Fibroblast of skin of abdomen (primary cell): ENCODE measurements at regions not wholly inside any gene's neighbourhood (a gene's known extent, or its start where the extent isn't known, plus 50 kb on each side); places are given as distances from the start of the nearest gene placed in this dataset.

Source experiments
- DNase-seq: peaks from one replicate; pipeline ENCODE4 v3.0.0-alpha.2; 2013

DNA sequence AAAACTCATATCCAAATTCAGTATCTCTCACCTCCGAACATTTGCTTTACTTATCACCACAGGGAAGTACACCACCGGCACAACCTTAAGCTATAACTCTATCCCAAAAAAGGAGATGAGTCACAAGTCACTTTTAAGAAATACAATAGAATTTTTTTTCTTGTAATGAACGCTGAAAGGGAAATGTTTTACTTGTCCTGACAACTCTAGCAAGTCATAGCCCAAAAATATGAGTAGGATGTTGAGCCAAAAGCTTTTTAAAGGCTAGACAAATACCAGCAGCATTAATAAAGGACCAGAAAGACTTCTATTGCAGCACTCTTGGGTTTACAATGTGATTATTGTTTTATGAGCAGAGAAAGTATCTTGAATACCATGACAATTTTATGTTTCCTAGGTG, 147.3 kb upstream of the FST start:
- peak; percentile 75 for DNase-seq

DNA sequence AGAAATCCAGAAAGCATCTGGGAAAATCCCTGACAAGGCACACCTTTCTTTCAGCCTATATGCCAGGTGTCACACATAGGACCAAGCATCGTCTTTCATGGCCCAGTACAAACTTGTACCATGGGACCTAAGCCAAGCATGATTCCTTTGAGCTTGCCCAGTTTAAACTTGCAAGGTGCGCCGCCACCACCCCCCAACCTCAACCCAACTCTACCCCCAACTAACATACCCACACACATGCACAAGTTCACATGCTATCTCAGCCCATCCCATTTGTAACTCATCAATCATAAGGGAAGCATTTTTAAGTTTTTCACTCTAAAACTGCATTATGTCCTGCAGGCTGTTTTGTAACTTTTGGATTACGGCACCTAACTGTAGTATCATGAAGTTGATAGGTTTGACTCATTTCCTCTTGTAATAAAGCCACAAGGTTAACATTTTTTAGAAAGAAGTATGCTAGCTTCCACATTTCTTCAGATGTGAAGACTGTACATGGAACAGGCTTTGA, 145.9 kb upstream of the FST start:
- peak; percentile 77 for DNase-seq

DNA sequence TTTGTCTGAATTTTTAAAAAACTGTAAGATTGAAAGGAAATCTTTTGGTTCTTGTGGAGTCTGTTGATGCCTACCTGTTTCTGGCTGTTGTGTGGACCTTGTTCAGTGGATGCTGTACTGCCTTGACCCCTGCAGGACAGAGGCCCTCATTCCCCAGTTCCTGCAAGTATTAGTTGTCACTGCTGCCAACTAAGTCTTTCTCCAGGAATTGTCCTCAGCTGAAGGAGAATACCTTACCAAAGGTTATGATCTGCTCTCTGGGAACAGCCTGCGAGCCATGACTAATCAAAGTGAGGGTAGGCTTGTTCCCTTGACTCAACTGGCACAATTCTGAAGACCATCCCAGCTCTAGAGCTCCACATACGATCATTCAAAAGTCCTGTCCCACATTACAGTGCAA, 145.3 kb upstream of the FST start:
- no peak for DNase-seq

DNA sequence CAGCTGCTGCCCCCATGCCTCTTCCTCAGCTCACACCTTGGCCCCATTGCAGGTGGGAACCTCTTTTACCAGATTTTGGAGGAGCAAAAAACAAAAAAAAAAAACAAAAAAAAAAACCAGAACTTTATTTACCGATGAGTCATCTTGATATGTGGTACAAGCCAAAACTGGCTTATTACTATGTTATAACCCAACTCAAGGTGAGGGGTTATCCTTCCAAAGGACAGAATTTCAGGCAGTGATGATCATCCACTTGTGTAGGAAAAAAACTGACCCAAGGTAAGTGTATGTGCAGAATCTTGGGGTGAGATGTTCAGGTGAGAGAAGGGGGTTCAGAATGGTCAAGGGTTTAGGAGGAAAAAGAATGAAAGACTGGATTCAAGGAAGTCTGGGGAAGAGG, 142.6 kb upstream of the FST start:
- no peak for DNase-seq

DNA sequence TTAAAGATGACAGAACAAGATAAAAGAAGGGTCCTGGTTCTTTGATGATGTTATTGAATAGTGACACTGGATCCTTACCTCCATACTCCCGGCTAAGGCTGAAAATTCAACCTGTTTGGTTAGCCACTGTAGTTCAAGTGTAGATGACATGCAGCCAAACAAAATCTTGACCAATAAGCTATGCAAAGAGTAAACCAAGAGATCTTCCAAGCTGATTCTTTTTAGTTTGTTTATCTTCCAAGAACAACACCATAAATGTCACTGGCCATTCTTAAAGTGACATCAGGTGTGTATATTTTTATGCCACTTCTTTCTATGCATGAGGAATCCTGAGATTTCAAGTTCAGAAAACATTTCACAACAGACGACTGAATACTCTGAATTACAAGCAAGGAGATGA, 141.5 kb upstream of the FST start:
- no peak for DNase-seq

DNA sequence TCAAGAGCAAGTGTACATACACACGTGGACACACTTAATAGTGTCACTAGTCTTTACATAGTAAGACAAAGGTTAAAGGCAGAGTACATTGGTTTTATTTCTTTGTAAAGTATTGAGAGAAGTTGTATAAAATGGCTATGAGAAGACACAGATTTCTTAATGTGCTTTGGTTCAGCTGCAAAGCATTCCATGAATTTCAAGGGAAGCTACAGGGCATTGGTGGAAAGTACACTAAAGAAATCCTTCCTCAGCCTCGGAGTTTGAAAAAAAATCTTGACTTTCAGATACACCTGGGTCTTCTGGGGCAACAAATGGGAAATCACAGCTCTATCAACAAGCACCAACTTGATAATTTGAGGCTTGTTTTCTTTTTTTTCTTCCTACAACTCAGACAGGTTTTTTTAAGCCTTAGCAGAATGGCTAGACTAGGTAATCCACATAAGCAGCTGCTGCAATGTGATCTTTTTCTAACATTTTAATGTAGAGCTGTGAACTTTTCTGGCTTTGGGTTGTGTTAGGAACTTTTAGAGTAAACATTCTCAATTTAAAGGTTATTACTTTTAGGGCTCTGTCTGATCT, 140.4 kb upstream of the FST start:
- DNase-seq, result no peak

DNA sequence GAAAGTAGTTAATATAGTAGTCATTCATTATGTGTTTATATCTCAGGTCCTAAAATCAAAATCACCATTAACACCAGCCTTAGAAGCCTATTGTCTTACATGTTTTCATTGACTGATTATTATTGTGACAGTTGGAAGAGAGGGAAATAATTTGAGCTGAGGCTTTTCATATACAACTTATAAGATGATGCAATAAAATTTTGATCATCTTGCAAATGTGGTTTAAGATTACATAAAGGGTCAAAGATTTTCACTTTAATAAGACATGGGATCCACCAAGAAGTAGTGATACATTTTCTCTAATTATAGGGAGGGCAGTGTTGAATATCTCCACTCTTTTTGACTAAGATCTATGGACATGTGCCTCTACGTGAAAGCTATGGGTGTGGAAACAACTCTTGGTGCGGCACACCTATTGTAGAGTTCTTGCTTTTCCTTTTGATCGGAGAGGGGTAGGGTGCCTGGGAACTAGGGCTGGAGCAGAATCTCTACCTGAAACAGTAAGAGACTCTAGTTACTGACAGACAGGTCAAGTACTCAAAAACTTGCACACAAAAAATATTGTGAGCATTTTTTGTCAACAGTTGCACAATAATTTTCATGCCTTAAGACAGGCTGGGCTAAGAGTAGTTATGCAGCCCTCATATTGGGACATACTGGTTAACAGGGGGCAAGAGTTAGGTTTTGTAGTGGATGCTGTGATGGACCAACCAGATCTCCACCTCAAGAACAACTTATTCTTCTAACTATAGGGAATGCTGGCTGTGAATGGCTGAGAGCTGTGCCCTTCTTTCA, 139.3 kb upstream of the FST start:
- DNase-seq, result no peak

DNA sequence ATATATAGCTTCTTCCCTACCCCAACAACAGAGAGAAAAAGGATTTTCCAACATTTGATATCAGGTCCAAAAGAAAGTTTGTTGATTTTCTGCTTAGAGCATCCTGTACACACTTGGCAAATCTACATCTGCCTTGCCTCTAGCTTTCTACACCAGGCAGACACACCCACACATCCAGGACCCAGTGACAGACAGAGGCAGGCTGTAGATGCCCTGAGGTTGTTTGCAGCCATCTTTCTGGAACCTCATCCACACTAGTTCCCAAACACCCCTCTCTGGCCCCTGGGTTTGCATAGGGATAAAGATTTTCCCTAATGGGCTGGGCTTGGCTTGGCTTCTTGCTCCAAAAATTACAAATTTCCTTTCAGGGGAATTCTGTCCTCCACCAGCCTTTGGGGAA, 138.2 kb upstream of the FST start:
- DNase-seq, result no peak

DNA sequence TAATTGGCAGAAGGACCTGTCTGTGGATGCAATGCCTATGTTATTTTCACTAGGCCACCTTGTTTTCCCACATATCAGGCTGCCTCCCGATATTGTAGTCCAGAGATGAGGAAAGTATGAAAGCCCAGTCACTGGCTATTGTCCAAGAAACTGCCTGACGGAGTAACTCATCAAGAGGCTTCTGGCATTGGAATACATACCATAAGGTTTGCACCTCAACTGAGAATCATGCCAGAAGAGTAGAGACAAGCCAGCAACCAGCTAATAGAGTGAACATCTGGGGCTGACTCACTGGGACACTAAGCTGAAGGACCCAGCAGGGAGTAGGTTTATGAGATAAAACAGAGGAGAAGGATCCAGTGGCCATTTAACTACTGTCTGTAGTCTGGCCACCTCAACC, 137.2 kb upstream of the FST start:
- peak; percentile 99 for DNase-seq

DNA sequence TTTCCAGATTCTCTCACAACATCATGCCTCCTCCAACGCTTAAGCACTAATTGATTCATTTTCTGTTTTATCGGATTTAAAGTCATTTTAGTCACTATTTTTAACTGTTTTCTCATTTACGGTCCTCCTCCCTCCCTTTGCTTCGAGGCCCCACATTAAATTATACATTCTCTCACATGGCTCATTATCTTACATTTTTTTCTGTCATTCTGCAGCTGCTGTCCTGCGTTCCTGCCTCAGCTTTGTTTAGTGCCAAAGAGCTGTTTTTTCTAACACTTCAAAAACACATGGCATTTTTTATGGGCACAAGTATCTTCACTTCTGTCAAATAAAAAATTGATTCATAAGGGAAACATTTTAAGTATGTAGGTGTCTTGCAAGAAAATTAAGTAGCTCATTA, 130.1 kb upstream of the FST start:
- DNase-seq, result no peak

DNA sequence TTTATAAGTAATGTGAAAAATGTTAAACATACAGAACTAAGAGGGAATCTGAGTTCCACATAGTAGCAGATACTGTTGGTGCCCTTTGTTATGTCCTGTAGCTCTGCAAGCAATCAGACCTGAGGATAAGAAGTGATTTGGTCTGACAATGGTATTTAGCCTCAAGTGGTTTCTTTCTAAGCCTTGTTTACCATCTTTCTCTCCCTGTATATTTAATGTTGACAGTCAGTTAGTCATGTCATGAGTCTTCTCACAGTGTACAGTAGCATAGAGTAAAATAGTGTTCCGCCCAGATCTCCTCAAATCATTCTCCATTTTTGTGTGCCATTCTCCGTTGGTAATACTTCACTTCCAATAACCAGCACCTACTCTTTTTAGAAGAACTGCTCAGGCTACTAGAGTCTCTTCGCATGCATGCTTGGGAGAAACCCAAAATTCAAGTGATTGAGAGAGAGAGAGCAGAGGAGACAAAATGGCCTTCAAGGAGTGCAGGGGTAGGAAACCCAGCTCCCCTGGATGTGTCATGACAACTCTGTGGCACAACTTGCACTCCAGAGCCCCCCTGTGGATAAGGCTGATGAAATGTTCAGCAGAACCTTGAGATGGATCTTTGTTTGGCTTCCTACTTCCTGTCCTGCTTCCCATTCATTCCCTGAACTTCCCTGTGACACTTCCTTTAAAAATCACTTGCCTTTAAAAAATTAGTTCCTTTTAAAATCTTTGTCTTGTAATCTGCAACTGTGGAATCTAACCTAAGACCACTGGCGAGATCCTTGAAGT, 129.2 kb upstream of the FST start:
- peak; percentile 30 for DNase-seq

DNA sequence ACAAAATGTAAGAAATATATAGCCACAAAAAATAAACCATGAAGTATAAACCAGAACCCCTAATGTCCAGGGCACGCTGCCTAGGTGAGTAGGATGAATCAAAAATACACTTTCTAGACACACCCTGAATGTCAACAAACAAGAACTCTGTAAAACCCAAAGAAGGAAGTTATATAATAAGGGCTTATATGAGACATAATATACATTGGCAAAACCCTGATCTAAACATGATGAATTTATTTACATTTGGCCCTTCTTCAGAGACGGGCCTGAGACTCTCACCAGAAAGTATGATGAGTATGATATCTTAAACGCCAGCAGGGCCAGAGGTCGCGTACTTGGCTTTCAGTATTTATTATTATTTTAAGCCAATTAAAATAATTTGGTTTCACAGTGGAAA, 125.1 kb upstream of the FST start:
- no peak for DNase-seq

DNA sequence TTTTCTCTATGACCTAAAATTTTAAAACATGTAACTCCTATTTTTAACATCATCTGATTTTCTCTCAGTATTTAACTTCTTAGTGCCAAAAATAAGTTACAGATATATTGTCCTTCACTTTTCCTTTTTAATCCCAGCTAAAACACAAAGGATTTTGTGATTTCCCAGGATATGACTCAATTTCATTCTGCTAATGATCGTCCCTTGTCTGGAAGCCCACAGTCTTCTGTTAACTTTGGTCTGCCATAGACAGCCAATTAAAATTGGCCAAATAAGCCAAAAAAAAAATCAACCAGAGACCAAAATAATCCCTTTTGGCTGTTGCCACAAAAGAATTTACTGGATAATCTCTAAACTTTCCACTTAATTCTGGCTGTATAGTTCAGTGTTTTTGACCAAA, 124.5 kb upstream of the FST start:
- no peak for DNase-seq

DNA sequence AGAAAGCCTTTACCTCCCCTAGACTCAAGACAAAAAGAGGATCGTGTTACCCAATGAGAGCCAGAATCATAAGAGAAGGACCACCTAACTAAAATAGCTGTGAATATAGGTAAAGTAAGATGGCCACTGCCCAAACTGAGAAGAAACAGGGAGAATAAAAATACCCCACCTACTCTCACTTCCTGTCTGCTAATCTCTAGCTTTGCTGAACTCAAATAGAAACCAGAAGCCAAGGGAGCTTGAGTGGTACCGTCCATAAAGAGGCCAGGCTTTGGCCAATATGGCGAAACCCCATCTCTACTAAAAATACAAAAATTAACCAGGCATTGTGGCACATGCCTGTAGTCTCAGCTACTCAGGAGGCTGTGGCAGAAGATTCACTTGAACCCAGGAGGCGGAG, 123.0 kb upstream of the FST start:
- no peak for DNase-seq

DNA sequence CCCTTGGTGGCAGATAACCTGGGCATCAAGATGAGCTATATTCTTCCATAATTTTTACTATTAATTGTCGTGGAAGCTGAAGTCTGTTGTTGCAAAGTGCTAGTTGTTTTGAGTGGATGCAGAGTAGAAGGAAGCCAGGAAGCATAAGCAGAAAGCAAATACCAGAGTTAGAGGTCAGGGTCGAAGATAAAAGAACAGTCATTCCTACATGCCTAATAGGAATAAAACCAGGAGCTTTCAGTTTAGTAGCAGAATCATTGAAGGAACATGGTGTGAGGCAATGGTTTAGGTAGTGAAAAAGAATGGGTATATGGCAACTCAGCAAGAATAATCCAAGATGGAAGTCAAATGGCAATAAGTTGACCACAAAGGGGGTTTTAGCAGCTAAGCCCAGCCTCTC, 121.6 kb upstream of the FST start:
- no peak for DNase-seq

DNA sequence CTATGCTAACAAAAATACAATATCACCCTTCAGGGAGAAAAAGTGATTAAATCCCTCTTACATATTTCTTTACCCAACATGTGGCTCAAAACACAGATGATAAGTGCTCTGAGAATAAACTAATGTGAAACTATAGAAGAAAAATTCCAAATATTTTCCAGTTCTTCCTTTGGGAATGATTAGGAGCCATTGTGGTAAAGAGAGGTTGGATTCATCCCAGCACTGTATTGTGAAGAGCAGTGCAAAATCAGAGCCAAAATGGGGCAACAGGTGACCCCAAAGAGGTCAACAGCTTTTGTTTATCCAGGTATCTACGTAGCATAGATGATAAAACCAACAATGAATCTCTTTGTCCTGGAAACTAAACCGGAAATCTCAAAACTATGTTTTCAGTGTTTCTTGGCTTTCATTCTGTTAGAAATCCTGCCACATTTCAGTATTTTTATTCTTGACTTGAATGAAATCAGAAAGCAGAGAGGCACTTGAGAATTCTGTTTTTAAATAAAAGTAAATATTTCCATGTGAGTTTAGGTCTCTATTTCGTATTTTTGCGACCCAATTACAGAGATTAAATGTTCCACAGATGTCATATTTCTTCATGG, 120.4 kb upstream of the FST start:
- peak; percentile 55 for DNase-seq

DNA sequence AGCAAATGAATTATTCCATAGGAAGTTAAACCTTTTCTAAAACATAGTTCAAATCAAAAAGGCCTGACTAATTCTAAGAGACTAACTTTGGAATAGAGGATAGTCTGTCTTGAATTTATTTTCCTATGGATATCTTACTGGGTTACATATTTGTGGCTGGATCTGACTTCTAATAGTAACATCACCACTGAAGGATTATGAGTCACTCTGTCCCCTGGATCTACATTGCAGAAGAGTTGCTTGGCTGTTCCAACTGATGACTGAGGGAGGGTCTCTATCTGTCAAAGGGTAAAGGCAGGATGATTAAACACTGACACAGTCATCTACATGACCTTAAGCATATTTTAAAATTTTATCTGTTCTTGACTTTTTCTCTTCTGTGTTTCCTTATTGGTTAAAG, 119.6 kb upstream of the FST start:
- peak; percentile 94 for DNase-seq

DNA sequence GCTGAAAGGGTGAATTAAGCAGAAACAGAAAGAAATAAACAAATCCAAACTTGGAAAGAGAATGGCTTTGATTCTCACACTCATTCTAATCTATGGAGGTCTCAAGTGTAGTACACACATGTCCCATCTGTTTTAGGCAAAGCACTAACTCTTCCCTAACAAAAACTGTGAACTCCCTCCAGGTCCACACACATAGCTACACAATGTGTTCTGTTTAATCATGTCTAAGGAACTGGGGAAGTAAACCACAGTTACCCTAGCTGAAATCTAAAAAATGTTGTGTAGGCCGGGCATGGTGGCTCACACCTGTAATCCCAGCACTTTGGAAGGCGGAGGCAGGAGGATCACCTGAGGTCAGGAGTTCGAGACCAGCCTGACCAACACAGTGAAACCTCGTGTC, 118.7 kb upstream of the FST start:
- DNase-seq, result no peak

DNA sequence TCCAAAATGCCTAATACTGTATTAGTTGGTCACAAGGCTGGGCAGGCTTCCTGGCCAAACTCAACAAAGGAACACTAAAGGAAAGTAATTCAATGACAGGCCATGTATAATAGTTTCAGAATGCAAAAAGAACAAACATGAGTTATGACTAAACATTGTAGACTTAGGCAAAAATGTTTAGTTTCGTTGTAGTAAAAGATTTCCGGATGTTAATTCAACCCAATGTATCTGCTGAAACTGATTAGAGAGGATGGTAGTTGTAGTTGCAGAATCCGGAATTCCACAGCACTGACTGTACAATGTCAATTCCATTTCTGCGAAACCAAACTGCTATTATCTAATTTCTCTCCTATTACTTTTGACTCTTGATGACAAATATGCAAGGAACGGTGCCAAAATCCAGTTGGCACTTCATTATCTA, 117.9 kb upstream of the FST start:
- peak; percentile 99 for DNase-seq

DNA sequence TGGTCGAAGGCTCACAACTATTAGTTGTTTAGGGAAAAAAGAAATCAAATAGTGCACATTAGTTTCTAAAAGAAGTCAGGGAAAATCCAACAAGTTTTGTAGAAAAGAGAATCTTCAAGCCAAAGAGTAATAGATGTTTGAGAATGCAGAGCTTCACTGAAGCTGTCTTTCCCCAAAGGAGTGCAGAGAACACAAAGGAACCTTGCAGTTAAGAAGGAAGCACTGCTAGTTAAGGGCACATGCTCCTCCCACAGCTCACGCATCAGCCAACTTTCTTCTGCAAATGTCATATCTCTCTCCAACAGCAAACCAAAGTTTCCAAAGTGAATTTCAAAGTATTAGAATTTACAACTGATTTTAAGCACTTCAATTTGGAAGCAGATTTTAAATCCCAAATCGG, 116.4 kb upstream of the FST start:
- DNase-seq, result no peak

DNA sequence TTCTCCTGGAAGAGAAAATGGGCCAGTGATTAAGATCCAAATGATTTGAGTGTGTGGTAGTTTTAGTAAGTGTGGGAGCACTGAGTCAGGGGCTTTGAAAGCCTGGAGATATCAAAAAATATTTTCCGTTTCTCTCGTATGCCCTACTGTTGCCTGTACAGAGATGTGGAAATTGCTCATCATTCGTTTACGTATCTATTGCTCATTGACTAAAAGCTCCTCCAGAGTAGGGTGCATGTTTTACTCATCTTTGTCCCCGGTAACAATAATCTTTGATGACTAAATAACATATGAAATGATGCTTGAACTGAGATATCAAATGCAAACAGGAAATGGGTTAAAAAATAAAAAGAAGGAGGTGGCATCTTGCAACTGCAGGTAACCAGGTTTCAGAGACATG, 114.2 kb upstream of the FST start:
- DNase-seq, result no peak

DNA sequence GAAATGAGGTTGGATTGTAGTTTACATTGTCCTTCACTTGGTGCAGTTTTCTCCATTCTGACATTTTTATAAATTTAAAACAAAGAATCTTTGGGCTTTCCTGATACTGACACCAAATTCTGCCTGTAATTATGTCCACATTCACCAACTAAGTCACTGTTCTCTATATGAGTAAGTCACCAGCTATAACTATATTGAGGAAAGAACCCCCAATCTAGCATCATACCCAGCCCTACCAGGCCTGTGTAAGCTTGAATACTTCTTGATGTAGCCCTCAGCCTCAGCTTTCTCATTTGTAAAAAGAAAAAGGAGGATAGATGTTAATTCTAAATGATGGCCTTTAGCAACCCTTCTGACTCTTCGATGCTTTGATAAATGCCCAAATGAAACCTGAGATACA, 112.7 kb upstream of the FST start:
- no peak for DNase-seq

DNA sequence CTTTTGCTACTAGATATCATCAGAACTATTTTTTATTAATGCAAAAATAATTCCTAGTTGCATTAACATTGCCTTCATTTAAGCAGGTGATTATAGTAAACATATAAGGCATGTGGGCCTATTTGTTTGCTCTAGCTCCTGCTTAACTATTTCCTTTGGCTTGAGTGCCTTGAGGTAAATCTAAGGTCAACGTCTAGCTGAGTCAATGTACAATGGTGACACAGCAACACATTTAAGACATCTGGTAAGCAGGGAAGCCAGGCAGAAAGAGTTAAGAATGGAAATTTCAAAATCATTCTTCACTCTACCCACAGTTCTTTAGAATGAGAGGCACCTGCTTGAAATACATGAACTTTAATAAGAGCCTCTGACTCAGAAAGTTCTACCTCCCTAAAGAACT, 111.9 kb upstream of the FST start:
- DNase-seq, result peak; percentile 47
